Prostate gland (tissue), 2 donors: ENCODE measurements at regions not wholly inside any gene's neighbourhood (a gene's known extent, or its start where the extent isn't known, plus 50 kb on each side); places are given as distances from the start of the nearest gene placed in this dataset.
"Not testable (repeated sequence)": the region's sequence is repeated elsewhere in the genome, so short reads cannot be mapped to it uniquely, and the experiment has no call there.

Source experiments
- CTCF ChIP-seq, 4 experiments: fragments of 200-600 bp in 2 of 4; fragments of 450-650 bp in 2 of 4; sonication (generic) in 2 of 4; IDR thresholded peaks; 1 replicate in 3 of 4; 2 replicates in 1 of 4; pipeline ENCODE4 v1.5.1; 2016 to 2019; ENCODE audit warnings: antibody characterized with exemption in 4 of 4, mild to moderate bottlenecking in 2 of 4, moderate library complexity in 2 of 4
- POLR2A ChIP-seq: fragments of 450-650 bp; IDR thresholded peaks from one replicate; pipeline ENCODE4 v1.6.1; 2016; ENCODE audit warnings: antibody characterized with exemption, mild to moderate bottlenecking
- POLR2AphosphoS5 ChIP-seq: sonication (generic); formaldehyde crosslinking; IDR thresholded peaks from one replicate; pipeline ENCODE4 v1.6.1; 2017; ENCODE audit warnings: antibody characterized with exemption

GRCh38 chr7:86064572-86064971, 579.1 kb upstream of the GRM3 start:
- TF ChIP-seq CTCF (IDR thresholded peaks at IDR 0.05); POLR2AphosphoS5; POLR2A: not testable (repeated sequence)
